K562 (cell line): ENCODE measurements at regions not wholly inside any gene's neighbourhood (a gene's known extent, or its start where the extent isn't known, plus 50 kb on each side); places are given as distances from the start of the nearest gene placed in this dataset.

Experiments used
- ATAC-seq: fragments of 200-7000 bp; cut with Tn5 transposase; 3 replicates; pipeline ENCODE4 v1.9.1; 2020; ENCODE audit warnings: moderate library complexity
- BruUV-seq: library from RNA; stranded (reverse); fragments of 400-500 nt; replicated peaks from 2 replicates; lab custom pipeline; 2021; lab: Mats Ljungman, UMichigan
- CTCF ChIA-PET: fragments of 300-600 bp; formaldehyde crosslinking; extraction: SDS; loops from one replicate; lab custom pipeline; 2021; ENCODE audit warnings: low intra/inter-chr PET ratio; lab: Yijun Ruan, JAX
- POLR2A ChIA-PET: fragments of 300-600, 350-650 bp; sonication (Branson Sonifier 250); formaldehyde crosslinking; extraction: SDS; loops from one replicate; lab custom pipeline; 2021; ENCODE audit warnings: antibody characterized with exemption, inconsistent platforms; lab: Yijun Ruan, JAX
- DNase-seq, 4 experiments: peaks; one replicate each; pipeline versions ENCODE4 v3.0.0 to v3.0.0-alpha.2; 2011 to 2018; ENCODE audit warnings: low spot score in 3 of 4, mixed read lengths in 3 of 4; ENCODE audit errors: extremely low read depth in 1 of 4
- FAIRE-seq: peaks from 2 replicates; lab custom pipeline; 2011; peaks lifted over from hg19 to GRCh38; lab: Jason Lieb, UNC
- H2AFZ ChIP-seq: 2 replicates; pipeline ENCODE4 v1.6.0; 2011; ENCODE audit warnings: low read depth, low read length, control low read depth, inconsistent platforms
- H3K27ac ChIP-seq: fragments of 200-600 bp; 3 replicates; pipeline ENCODE4 v1.8.0; 2011; ENCODE audit warnings: low read depth, mild to moderate bottlenecking, control low read depth, inconsistent platforms, low read length, moderate library complexity, mixed read lengths; ENCODE audit errors: extremely low read depth
- H3K27me3 ChIP-seq, 2 experiments: fragments of 300-600 bp in 1 of 2; 2 replicates in 1 of 2; 3 replicates in 1 of 2; pipeline versions ENCODE4 v1.6.0 to v1.8.0; 2011; ENCODE audit warnings: inconsistent platforms in 2 of 2, low read length in 2 of 2, mild to moderate bottlenecking in 1 of 2, mixed read lengths in 1 of 2, moderate library complexity in 1 of 2; ENCODE audit not compliant: control insufficient read depth in 2 of 2, insufficient read depth in 2 of 2
- H3K36me3 ChIP-seq: fragments of 300-600 bp; 3 replicates; pipeline ENCODE4 v1.8.0; 2011; ENCODE audit warnings: mild to moderate bottlenecking, low read length, inconsistent platforms; ENCODE audit not compliant: control insufficient read depth, insufficient read depth
- H3K4me1 ChIP-seq, 2 experiments: fragments of 200-600 bp in 1 of 2; replicated peaks in 1 of 2; 2 replicates in 1 of 2; 3 replicates in 1 of 2; pipeline versions ENCODE4 v1.5.1 to v1.8.0; 2011; ENCODE audit warnings: inconsistent platforms in 2 of 2, low read length in 2 of 2, mild to moderate bottlenecking in 1 of 2, mixed read lengths in 1 of 2, moderate library complexity in 1 of 2; ENCODE audit not compliant: control insufficient read depth in 2 of 2, insufficient read depth in 2 of 2
- H3K4me2 ChIP-seq: 2 replicates; pipeline ENCODE4 v1.6.1; 2011; ENCODE audit warnings: low read length, control low read depth, inconsistent platforms, mixed read lengths; ENCODE audit not compliant: insufficient read depth
- H3K4me3 ChIP-seq: fragments of 200-600 bp; sonication (generic), shearing (Covaris generic); 2 replicates; pipeline ENCODE4 v1.5.1; 2016; ENCODE audit warnings: control low read depth, inconsistent platforms
- H3K79me2 ChIP-seq: fragments of 200-600 bp; 3 replicates; pipeline ENCODE4 v1.8.0; 2011; ENCODE audit warnings: low read length, inconsistent platforms; ENCODE audit not compliant: control insufficient read depth, insufficient read depth
- H3K9ac ChIP-seq, 2 experiments: 2 replicates each; pipeline versions ENCODE4 v1.6.0 to v1.6.1; 2011; ENCODE audit warnings: low read depth in 2 of 2, low read length in 2 of 2, control low read depth in 1 of 2, inconsistent platforms in 1 of 2, mild to moderate bottlenecking in 1 of 2, mixed read lengths in 1 of 2; ENCODE audit not compliant: insufficient read depth in 1 of 2
- H3K9me1 ChIP-seq: one replicate; pipeline ENCODE4 v1.6.0; 2011; ENCODE audit warnings: inconsistent platforms, mild to moderate bottlenecking, low read length, moderate library complexity; ENCODE audit not compliant: control insufficient read depth, insufficient read depth
- H3K9me3 ChIP-seq: replicated peaks from 2 replicates; pipeline ENCODE4 v1.5.1; 2011; ENCODE audit warnings: low read depth, low read length, inconsistent platforms; ENCODE audit not compliant: control insufficient read depth, insufficient read depth
- H4K20me1 ChIP-seq: replicated peaks from 2 replicates; pipeline ENCODE4 v1.6.1; 2011; ENCODE audit warnings: low read length, inconsistent platforms, mixed read lengths; ENCODE audit not compliant: control insufficient read depth, insufficient read depth
- XRCC4 ChIP-seq: IDR thresholded peaks from one replicate; pipeline ENCODE4 v1.6.1; 2011; ENCODE audit not compliant: insufficient read depth, insufficient read length; ENCODE audit errors: extremely low read depth
- ZNF232 ChIP-seq: sonication (generic); formaldehyde crosslinking; IDR thresholded peaks from 2 replicates; pipeline ENCODE4 v1.8.0; 2022; ENCODE audit warnings: mild to moderate bottlenecking, missing genetic modification reagents
- ZNF699 ChIP-seq: fragments of 250-450 bp; sonication (Bioruptor Pico); IDR thresholded peaks from 2 replicates; pipeline ENCODE4 v1.8.0; 2021; ENCODE audit warnings: mild to moderate bottlenecking, moderate library complexity; ENCODE audit not compliant: insufficient replicate concordance
- in situ Hi-C: fragments of 300-500 bp; cut with MboI; formaldehyde crosslinking; loops from 4 replicates; pipeline ENCODE4 v1.15.0; 2018; ENCODE audit warnings: inconsistent platforms, mixed read lengths
- intact Hi-C: fragments of 100-400 bp; cut with micrococcal nuclease; formaldehyde crosslinking; loops from 2 replicates; pipeline ENCODE4 v1.14.2; 2022
- TF ChIP-seq, protein P1 (sequence below): sonication (generic); formaldehyde crosslinking; IDR thresholded peaks from 2 replicates; pipeline ENCODE4 v1.8.0; 2023; ENCODE audit warnings: mild to moderate bottlenecking, missing genetic modification reagents
- TF ChIP-seq, protein P2 (sequence below), 2 experiments: fragments of 150-350 bp in 1 of 2; IDR thresholded peaks; 2 replicates each; pipeline ENCODE4 v1.6.1; 2012 to 2016; ENCODE audit warnings: low read depth in 2 of 2, low read length in 2 of 2, mild to moderate bottlenecking in 1 of 2, moderate library complexity in 1 of 2
- TF ChIP-seq, protein P3 (sequence below): sonication (generic); formaldehyde crosslinking; IDR thresholded peaks from 2 replicates; pipeline ENCODE4 v1.8.1; 2023; ENCODE audit warnings: mild to moderate bottlenecking, missing genetic modification reagents

DNA sequence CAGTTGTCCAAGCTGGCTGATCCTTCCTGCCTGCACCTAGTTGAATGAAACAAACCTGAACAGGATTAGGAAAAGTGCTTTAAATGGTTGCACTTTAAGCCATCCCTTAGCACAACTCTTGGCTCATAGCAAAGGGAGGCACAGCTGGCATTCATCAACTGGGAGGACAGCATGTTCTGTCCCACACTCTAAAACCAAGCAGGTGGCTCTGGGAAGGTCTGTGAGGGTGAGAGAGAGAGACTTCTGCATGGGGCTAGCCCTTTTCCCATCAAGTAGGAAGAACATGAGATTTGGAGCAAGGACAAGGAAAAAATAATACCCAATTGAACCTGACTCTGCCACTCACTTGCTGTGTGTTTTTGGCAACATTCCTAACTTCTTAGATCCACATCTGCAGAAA lies 140.9 kb upstream of the CCL2 start:
- in situ Hi-C loops = no loop called here
- no peaks in the 10 kb centered on the region for H3K9me3 ChIP-seq
- no peak for FAIRE-seq

More for the DNA sequence above, 140.9 kb upstream of the CCL2 start:
- ATAC-seq (no peak), DNase-seq (no peak)
- POLR2A ChIA-PET = no interaction called here
- Histone ChIP-seq H3K79me2 (no peaks in the 10 kb centered on the region), H4K20me1 (no peaks in the 10 kb centered on the region; the same call in 1 of the 2 replicates), H3K9me1 (no peaks in the 10 kb centered on the region), H3K36me3 (no peaks in the 10 kb centered on the region), H3K9ac (no peak overlapping the region), H3K27me3 (peaks cover 0 to 4% of the 10 kb centered on the region in 2 experiments; a peak in 1 of 5 replicates), H3K27ac (no peak overlapping the region), H2AFZ (no peak overlapping the region), H3K4me3 (no peak overlapping the region), H3K4me2 (no peak overlapping the region), H3K4me1 (no peaks in the 10 kb centered on the region)
- TF ChIP-seq ZNF232 (CRISPR knock-in tag) = no peak
- TF ChIP-seq, protein P1, sequence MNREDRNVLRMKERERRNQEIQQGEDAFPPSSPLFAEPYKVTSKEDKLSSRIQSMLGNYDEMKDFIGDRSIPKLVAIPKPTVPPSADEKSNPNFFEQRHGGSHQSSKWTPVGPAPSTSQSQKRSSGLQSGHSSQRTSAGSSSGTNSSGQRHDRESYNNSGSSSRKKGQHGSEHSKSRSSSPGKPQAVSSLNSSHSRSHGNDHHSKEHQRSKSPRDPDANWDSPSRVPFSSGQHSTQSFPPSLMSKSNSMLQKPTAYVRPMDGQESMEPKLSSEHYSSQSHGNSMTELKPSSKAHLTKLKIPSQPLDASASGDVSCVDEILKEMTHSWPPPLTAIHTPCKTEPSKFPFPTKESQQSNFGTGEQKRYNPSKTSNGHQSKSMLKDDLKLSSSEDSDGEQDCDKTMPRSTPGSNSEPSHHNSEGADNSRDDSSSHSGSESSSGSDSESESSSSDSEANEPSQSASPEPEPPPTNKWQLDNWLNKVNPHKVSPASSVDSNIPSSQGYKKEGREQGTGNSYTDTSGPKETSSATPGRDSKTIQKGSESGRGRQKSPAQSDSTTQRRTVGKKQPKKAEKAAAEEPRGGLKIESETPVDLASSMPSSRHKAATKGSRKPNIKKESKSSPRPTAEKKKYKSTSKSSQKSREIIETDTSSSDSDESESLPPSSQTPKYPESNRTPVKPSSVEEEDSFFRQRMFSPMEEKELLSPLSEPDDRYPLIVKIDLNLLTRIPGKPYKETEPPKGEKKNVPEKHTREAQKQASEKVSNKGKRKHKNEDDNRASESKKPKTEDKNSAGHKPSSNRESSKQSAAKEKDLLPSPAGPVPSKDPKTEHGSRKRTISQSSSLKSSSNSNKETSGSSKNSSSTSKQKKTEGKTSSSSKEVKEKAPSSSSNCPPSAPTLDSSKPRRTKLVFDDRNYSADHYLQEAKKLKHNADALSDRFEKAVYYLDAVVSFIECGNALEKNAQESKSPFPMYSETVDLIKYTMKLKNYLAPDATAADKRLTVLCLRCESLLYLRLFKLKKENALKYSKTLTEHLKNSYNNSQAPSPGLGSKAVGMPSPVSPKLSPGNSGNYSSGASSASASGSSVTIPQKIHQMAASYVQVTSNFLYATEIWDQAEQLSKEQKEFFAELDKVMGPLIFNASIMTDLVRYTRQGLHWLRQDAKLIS (CRISPR knock-in tag) = no peak
- TF ChIP-seq ZNF699 (CRISPR knock-in tag) = no peak
- TF ChIP-seq, protein P2, sequence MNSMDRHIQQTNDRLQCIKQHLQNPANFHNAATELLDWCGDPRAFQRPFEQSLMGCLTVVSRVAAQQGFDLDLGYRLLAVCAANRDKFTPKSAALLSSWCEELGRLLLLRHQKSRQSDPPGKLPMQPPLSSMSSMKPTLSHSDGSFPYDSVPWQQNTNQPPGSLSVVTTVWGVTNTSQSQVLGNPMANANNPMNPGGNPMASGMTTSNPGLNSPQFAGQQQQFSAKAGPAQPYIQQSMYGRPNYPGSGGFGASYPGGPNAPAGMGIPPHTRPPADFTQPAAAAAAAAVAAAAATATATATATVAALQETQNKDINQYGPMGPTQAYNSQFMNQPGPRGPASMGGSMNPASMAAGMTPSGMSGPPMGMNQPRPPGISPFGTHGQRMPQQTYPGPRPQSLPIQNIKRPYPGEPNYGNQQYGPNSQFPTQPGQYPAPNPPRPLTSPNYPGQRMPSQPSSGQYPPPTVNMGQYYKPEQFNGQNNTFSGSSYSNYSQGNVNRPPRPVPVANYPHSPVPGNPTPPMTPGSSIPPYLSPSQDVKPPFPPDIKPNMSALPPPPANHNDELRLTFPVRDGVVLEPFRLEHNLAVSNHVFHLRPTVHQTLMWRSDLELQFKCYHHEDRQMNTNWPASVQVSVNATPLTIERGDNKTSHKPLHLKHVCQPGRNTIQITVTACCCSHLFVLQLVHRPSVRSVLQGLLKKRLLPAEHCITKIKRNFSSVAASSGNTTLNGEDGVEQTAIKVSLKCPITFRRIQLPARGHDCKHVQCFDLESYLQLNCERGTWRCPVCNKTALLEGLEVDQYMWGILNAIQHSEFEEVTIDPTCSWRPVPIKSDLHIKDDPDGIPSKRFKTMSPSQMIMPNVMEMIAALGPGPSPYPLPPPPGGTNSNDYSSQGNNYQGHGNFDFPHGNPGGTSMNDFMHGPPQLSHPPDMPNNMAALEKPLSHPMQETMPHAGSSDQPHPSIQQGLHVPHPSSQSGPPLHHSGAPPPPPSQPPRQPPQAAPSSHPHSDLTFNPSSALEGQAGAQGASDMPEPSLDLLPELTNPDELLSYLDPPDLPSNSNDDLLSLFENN (IDR thresholded peaks at IDR 0.05; ENCODE audit: low read depth in 2 of 2, low read length in 2 of 2) = no peak
- TF ChIP-seq, protein P3, sequence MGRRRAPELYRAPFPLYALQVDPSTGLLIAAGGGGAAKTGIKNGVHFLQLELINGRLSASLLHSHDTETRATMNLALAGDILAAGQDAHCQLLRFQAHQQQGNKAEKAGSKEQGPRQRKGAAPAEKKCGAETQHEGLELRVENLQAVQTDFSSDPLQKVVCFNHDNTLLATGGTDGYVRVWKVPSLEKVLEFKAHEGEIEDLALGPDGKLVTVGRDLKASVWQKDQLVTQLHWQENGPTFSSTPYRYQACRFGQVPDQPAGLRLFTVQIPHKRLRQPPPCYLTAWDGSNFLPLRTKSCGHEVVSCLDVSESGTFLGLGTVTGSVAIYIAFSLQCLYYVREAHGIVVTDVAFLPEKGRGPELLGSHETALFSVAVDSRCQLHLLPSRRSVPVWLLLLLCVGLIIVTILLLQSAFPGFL (CRISPR knock-in tag) = no peak
- no peak for TF ChIP-seq XRCC4
- CTCF ChIA-PET = no interaction called here
- no TSS peak for BruUV-seq
- intact Hi-C loops = no loop called here
